OCI-LY1 (cell line): ENCODE measurements at regions not wholly inside any gene's neighbourhood (a gene's known extent, or its start where the extent isn't known, plus 50 kb on each side); places are given as distances from the start of the nearest gene placed in this dataset.

Source experiments
- H2AFZ ChIP-seq: fragments of 200-600 bp; sonication (generic), shearing (Covaris generic); 2 replicates; pipeline ENCODE4 v1.6.0; 2014; ENCODE audit warnings: antibody characterized with exemption, mild to moderate bottlenecking, low read length
- H3F3A ChIP-seq: fragments of 200-600 bp; sonication (generic), shearing (Covaris generic); 2 replicates; pipeline ENCODE4 v1.6.0; 2014; ENCODE audit warnings: mild to moderate bottlenecking, antibody characterized with exemption, low read length, moderate library complexity; ENCODE audit not compliant: insufficient read depth
- H3K27ac ChIP-seq: fragments of 200-600 bp; sonication (generic); 2 replicates; pipeline ENCODE4 v1.5.1; 2014; ENCODE audit warnings: low read length, mixed run types, mild to moderate bottlenecking, low read depth; ENCODE audit not compliant: poor library complexity, severe bottlenecking
- H3K27me3 ChIP-seq: fragments of 200-600 bp; sonication (generic); 2 replicates; pipeline ENCODE4 v1.6.0; 2014; ENCODE audit warnings: antibody characterized with exemption, mild to moderate bottlenecking, low read length, moderate library complexity; ENCODE audit not compliant: insufficient read depth
- H3K36me3 ChIP-seq: fragments of 200-600 bp; sonication (generic); 2 replicates; pipeline ENCODE4 v1.6.1; 2014; ENCODE audit warnings: mild to moderate bottlenecking, antibody characterized with exemption, low read length, moderate library complexity, mixed read lengths; ENCODE audit not compliant: insufficient read depth
- H3K4me1 ChIP-seq: fragments of 200-600 bp; sonication (generic); 2 replicates; pipeline ENCODE4 v1.5.1; 2014; ENCODE audit warnings: mild to moderate bottlenecking, low read length, moderate library complexity; ENCODE audit not compliant: insufficient read depth, severe bottlenecking
- H3K4me2 ChIP-seq: fragments of 200-600 bp; sonication (generic), shearing (Covaris generic); 2 replicates; pipeline ENCODE4 v1.6.1; 2014; ENCODE audit warnings: low read length
- H3K4me3 ChIP-seq: fragments of 200-600 bp; sonication (generic); 2 replicates; pipeline ENCODE4 v1.5.1; 2014; ENCODE audit warnings: low read length, low read depth, mild to moderate bottlenecking, mixed read lengths; ENCODE audit not compliant: poor library complexity, severe bottlenecking
- H3K79me2 ChIP-seq: fragments of 200-600 bp; shearing (Covaris generic); 2 replicates; pipeline ENCODE4 v1.6.1; 2016; ENCODE audit warnings: mixed run types, low read length, mixed read lengths; ENCODE audit not compliant: insufficient read depth
- H3K9ac ChIP-seq: fragments of 200-600 bp; sonication (generic), shearing (Covaris generic); 2 replicates; pipeline ENCODE4 v1.6.1; 2014; ENCODE audit warnings: mild to moderate bottlenecking, low read length, mixed read lengths
- H3K9me2 ChIP-seq: fragments of 200-600 bp; sonication (generic), shearing (Covaris generic); 2 replicates; pipeline ENCODE4 v1.6.1; 2014; ENCODE audit warnings: low read depth, mild to moderate bottlenecking, low read length, mixed read lengths
- H3K9me3 ChIP-seq: fragments of 200-600 bp; shearing (Covaris generic); 2 replicates; pipeline ENCODE4 v1.6.1; 2014; ENCODE audit warnings: low read length, mixed read lengths
- H4K20me1 ChIP-seq: fragments of 200-600 bp; sonication (generic), shearing (Covaris generic); 2 replicates; pipeline ENCODE4 v1.6.0; 2016; ENCODE audit warnings: mild to moderate bottlenecking, low read length; ENCODE audit not compliant: insufficient read depth
- EZH2 ChIP-seq: fragments of 200-600 bp; sonication (generic), shearing (Covaris generic); IDR thresholded peaks from 2 replicates; pipeline ENCODE4 v1.8.0; 2017; ENCODE audit warnings: borderline replicate concordance, mixed run types, mild to moderate bottlenecking, antibody characterized with exemption, low read length, moderate library complexity, mixed read lengths
- TF ChIP-seq, protein P1 (sequence below): fragments of 200-600 bp; sonication (generic), shearing (Covaris generic); IDR thresholded peaks from 2 replicates; pipeline ENCODE4 v1.5.1; 2017; ENCODE audit warnings: mild to moderate bottlenecking, antibody characterized with exemption, low read length, moderate library complexity, mixed read lengths

DNA sequence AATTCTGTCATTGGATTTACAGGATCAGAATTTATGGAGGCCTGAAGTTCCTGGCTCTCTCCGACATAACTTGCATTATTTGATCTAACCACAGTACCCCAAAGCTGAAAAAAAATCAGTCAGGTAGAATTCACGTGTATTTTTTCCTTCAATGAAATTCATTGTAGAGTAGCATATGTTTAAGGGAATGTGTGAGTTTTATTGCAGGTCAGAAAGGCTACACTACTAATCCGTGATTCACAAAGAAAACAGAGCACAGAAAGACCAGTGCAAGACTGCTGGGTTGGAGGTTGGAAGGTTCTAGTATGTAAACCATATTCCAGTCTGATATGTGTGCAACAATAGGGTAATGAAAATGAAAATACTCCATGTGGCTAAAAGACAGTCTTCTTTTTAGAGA is 247.0 kb upstream of the FERD3L start:
- no peaks in the 10 kb centered on the region for H3K9me3 ChIP-seq
- H3K27ac ChIP-seq = no peak overlapping the region
- H3K27me3 ChIP-seq = no peaks in the 10 kb centered on the region
- no peaks in the 10 kb centered on the region for H3K9me2 ChIP-seq
- H4K20me1 ChIP-seq = no peaks in the 10 kb centered on the region
- no peak overlapping the region for H3K4me3 ChIP-seq
- H3K36me3 ChIP-seq = no peaks in the 10 kb centered on the region
- H3K4me2 ChIP-seq = no peak overlapping the region
- no peak overlapping the region for H2AFZ ChIP-seq
- no peaks in the 10 kb centered on the region for H3K79me2 ChIP-seq
- no peaks in the 10 kb centered on the region for H3F3A ChIP-seq
- H3K4me1 ChIP-seq = no peaks in the 10 kb centered on the region
- TF ChIP-seq EZH2 = no peak
- TF ChIP-seq, protein P1, sequence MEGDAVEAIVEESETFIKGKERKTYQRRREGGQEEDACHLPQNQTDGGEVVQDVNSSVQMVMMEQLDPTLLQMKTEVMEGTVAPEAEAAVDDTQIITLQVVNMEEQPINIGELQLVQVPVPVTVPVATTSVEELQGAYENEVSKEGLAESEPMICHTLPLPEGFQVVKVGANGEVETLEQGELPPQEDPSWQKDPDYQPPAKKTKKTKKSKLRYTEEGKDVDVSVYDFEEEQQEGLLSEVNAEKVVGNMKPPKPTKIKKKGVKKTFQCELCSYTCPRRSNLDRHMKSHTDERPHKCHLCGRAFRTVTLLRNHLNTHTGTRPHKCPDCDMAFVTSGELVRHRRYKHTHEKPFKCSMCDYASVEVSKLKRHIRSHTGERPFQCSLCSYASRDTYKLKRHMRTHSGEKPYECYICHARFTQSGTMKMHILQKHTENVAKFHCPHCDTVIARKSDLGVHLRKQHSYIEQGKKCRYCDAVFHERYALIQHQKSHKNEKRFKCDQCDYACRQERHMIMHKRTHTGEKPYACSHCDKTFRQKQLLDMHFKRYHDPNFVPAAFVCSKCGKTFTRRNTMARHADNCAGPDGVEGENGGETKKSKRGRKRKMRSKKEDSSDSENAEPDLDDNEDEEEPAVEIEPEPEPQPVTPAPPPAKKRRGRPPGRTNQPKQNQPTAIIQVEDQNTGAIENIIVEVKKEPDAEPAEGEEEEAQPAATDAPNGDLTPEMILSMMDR = no peak
- no peak overlapping the region for H3K9ac ChIP-seq

DNA sequence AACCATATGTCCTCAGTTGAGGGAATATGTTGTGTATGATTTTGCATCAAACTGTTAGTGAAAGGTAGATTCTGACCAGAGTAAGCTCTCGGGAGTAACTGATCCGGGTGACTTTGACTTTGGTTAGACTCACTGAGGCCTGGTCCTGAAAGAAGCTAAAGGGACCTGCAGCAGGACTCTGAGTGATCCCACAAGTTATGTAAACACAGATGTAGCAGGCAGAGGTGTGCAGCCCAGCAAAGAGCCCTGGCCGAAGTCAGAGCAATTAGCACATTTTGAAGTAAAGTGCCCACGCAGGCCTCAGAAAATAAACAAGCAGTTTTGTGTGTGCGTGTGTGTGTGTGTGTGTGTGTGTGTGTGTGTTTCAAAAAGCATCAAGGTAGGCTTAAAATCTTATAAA is 245.6 kb upstream of the FERD3L start:
- Histone ChIP-seq H3K79me2 (no peaks in the 10 kb centered on the region), H4K20me1 (no peaks in the 10 kb centered on the region), H3K36me3 (no peaks in the 10 kb centered on the region), H3K4me3 (no peak overlapping the region), H3K4me1 (no peaks in the 10 kb centered on the region), H2AFZ (no peak overlapping the region), H3K9ac (no peak overlapping the region), H3K9me3 (no peaks in the 10 kb centered on the region), H3F3A (no peaks in the 10 kb centered on the region), H3K27ac (no peak overlapping the region), H3K4me2 (no peak overlapping the region), H3K9me2 (no peaks in the 10 kb centered on the region), H3K27me3 (no peaks in the 10 kb centered on the region)
- TF ChIP-seq, protein P1 = no peak
- TF ChIP-seq EZH2 = no peak

DNA sequence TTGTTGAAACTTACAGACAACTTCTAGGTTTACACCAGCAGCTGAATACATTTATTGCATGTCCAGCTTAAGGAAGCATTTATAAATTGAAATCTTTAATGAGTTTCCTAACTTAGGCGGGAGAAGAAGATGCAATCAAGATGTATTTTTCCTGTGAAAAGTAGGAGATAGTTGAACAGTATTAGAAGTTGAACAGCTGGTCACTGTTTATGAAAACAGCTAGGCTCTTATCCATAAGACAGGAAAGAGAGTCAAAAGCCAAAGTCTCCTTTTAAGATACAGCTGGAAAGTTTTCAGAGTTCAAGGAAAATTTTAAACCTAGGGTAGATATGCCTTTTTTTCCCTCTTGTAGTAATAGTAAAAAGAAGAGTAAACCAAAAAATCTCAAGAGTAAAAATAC is 236.1 kb upstream of the FERD3L start:
- H3K9ac ChIP-seq = no peak overlapping the region
- no peak overlapping the region for H3K4me3 ChIP-seq
- H3K27me3 ChIP-seq = no peaks in the 10 kb centered on the region
- H3K4me2 ChIP-seq = no peak overlapping the region
- no peaks in the 10 kb centered on the region for H3K9me3 ChIP-seq
- H3F3A ChIP-seq = no peaks in the 10 kb centered on the region
- no peak overlapping the region for H3K27ac ChIP-seq
- no peaks in the 10 kb centered on the region for H3K4me1 ChIP-seq
- H3K79me2 ChIP-seq = no peaks in the 10 kb centered on the region
- no peak for TF ChIP-seq EZH2
- TF ChIP-seq, protein P1 = no peak
- H2AFZ ChIP-seq = no peak overlapping the region
- no peaks in the 10 kb centered on the region for H3K9me2 ChIP-seq
- H3K36me3 ChIP-seq = no peaks in the 10 kb centered on the region
- no peaks in the 10 kb centered on the region for H4K20me1 ChIP-seq

DNA sequence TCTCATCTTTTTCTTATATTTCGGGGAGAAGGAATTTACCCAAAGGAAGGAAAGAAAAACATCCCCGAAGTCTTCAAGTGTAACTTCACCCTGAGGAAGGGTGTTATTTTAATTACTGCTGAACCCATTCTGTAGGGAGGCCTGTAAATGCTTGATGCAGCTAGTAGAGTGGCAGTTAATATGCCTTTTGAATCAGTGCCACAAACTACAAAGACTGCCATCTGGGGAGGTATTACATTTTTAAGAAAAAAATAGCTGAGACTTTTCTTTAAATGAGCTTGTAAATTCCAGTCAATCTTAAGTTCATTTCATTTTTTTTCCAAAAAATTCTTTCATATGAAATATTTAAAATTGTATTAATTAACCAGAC is 233.1 kb upstream of the FERD3L start:
- no peak for TF ChIP-seq EZH2
- TF ChIP-seq, protein P1 = no peak
- no peak overlapping the region for H3K4me2 ChIP-seq
- no peaks in the 10 kb centered on the region for H3K9me3 ChIP-seq
- no peaks in the 10 kb centered on the region for H4K20me1 ChIP-seq
- no peaks in the 10 kb centered on the region for H3F3A ChIP-seq
- no peak overlapping the region for H2AFZ ChIP-seq
- H3K4me3 ChIP-seq = no peak overlapping the region
- H3K79me2 ChIP-seq = no peaks in the 10 kb centered on the region
- H3K27me3 ChIP-seq = no peaks in the 10 kb centered on the region
- H3K27ac ChIP-seq = no peak overlapping the region
- no peak overlapping the region for H3K9ac ChIP-seq
- H3K4me1 ChIP-seq = no peaks in the 10 kb centered on the region
- no peaks in the 10 kb centered on the region for H3K9me2 ChIP-seq
- no peaks in the 10 kb centered on the region for H3K36me3 ChIP-seq
